ENCODE measurements at regions not wholly inside any gene's neighbourhood (a gene's known extent, or its start where the extent isn't known, plus 50 kb on each side); places are given as distances from the start of the nearest gene placed in this dataset.
"Not testable (repeated sequence)": the region's sequence is repeated elsewhere in the genome, so short reads cannot be mapped to it uniquely, and the experiment has no call there.

GRCh38 chr3:32042867-32043266, 61.3 kb downstream of the ZNF860 start:
- H3K4ac ChIP-seq (ENCODE audit: low read depth, low read length); H3K18ac ChIP-seq (ENCODE audit: low read length); H3K79me1 ChIP-seq (ENCODE audit: low read length); H3K36me3 ChIP-seq (ENCODE audit: control insufficient read depth in 1 of 2, insufficient read depth in 2 of 2, low read length in 2 of 2); H3K4me2 ChIP-seq (ENCODE audit: low read length); H3K4me1 ChIP-seq (ENCODE audit: control insufficient read depth in 1 of 2, insufficient read depth in 2 of 2, low read length in 2 of 2); H2BK120ac ChIP-seq (ENCODE audit: insufficient read depth, low read length, poor library complexity); H3K23ac ChIP-seq (ENCODE audit: low read length); H2BK5ac ChIP-seq (ENCODE audit: low read depth, low read length, poor library complexity); H4K8ac ChIP-seq (ENCODE audit: low read depth, low read length); H2AFZ ChIP-seq (ENCODE audit: insufficient read depth, low read length, poor library complexity); H4K12ac ChIP-seq (ENCODE audit: low read depth, low read length); H2AK5ac ChIP-seq (ENCODE audit: low read length); H4K91ac ChIP-seq (ENCODE audit: low read depth, low read length); H3K27ac ChIP-seq (ENCODE audit: low read depth, low read length); H2BK12ac ChIP-seq (ENCODE audit: low read length); H3K79me2 ChIP-seq (ENCODE audit: control insufficient read depth, insufficient read depth, low read length, poor library complexity); DNase-seq; H3K9me3 ChIP-seq (ENCODE audit: insufficient read depth, low read depth, low read length); H3K14ac ChIP-seq (ENCODE audit: low read length); H3K4me3 ChIP-seq (ENCODE audit: low read depth, low read length); H3K27me3 ChIP-seq (ENCODE audit: insufficient read depth, low read length); H3K9ac ChIP-seq (ENCODE audit: low read length): not testable (repeated sequence)
- WGBS (ENCODE audit: extremely low coverage, insufficient coverage, insufficient read length) = no CpG with 5 or more reads among the region's 6 CpGs

GRCh38 chr3:32045091-32045915, 61.1 kb upstream of the GPD1L start:
- H3K4me1 ChIP-seq (ENCODE audit: control insufficient read depth in 1 of 2, insufficient read depth in 2 of 2, low read length in 2 of 2) = no peaks in the 10 kb centered on the region
- H4K8ac ChIP-seq (ENCODE audit: low read depth, low read length) = no peak overlapping the region
- H3K18ac ChIP-seq (ENCODE audit: low read length) = no peak overlapping the region
- H2BK12ac ChIP-seq (ENCODE audit: low read length) = no peak overlapping the region
- H2AK5ac ChIP-seq (ENCODE audit: low read length) = no peak overlapping the region
- no peaks in the 10 kb centered on the region for H3K27me3 ChIP-seq (ENCODE audit: insufficient read depth, low read length)
- H2BK5ac ChIP-seq (ENCODE audit: low read depth, low read length, poor library complexity) = no peak overlapping the region
- H3K79me2 ChIP-seq (ENCODE audit: control insufficient read depth, insufficient read depth, low read length, poor library complexity) = no peaks in the 10 kb centered on the region
- H3K9ac ChIP-seq (ENCODE audit: low read length) = no peak overlapping the region
- H3K9me3 ChIP-seq (ENCODE audit: insufficient read depth, low read depth, low read length) = no peaks in the 10 kb centered on the region
- no peaks in the 10 kb centered on the region for H3K79me1 ChIP-seq (ENCODE audit: low read length)
- no peak overlapping the region for H3K27ac ChIP-seq (ENCODE audit: low read depth, low read length)
- no CpG with 5 or more reads among the region's 5 CpGs for WGBS (ENCODE audit: extremely low coverage, insufficient coverage, insufficient read length)
- no peak overlapping the region for H3K23ac ChIP-seq (ENCODE audit: low read length)
- no peaks in the 10 kb centered on the region for H3K36me3 ChIP-seq (ENCODE audit: control insufficient read depth in 1 of 2, insufficient read depth in 2 of 2, low read length in 2 of 2)
- H4K91ac ChIP-seq (ENCODE audit: low read depth, low read length) = no peak overlapping the region
- H2AFZ ChIP-seq (ENCODE audit: insufficient read depth, low read length, poor library complexity) = no peak overlapping the region
- H3K4me2 ChIP-seq (ENCODE audit: low read length) = no peak overlapping the region
- no peak overlapping the region for H2BK120ac ChIP-seq (ENCODE audit: insufficient read depth, low read length, poor library complexity)
- no peak overlapping the region for H3K14ac ChIP-seq (ENCODE audit: low read length)
- H3K4me3 ChIP-seq (ENCODE audit: low read depth, low read length) = no peak overlapping the region
- H3K4ac ChIP-seq (ENCODE audit: low read depth, low read length) = no peak overlapping the region
- H4K12ac ChIP-seq (ENCODE audit: low read depth, low read length) = no peak overlapping the region
- no peak for DNase-seq

DNA sequence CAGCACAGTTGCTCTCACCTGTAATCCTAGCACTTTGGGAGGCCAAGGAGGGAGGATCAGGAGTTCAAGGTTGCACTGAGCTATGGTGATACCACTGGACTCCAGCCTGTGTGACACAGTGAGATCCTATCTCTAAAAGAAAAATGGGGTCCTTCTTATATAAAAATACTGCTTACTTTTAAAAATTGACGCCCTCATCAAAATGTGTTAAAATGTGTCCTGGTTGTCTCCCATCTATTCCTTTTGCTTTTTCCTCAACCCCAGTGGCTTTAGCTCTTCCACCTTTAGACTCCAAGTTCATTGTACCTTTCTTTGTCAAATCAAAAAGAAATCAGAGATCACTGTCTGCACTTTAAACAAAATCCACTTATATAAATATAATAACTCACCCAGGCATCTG, 60.3 kb upstream of the GPD1L start:
- WGBS (ENCODE audit: extremely low coverage, insufficient coverage, insufficient read length) = no CpG with 5 or more reads among the region's 1 CpG
- no peak for DNase-seq
- Histone ChIP-seq H3K79me2 (ENCODE audit: control insufficient read depth, insufficient read depth, low read length, poor library complexity) (no peaks in the 10 kb centered on the region), H3K4me2 (ENCODE audit: low read length) (no peak overlapping the region), H2AFZ (ENCODE audit: insufficient read depth, low read length, poor library complexity) (no peak overlapping the region), H3K27ac (ENCODE audit: low read depth, low read length) (no peak overlapping the region), H3K27me3 (ENCODE audit: insufficient read depth, low read length) (no peaks in the 10 kb centered on the region), H2BK5ac (ENCODE audit: low read depth, low read length, poor library complexity) (no peak overlapping the region), H2BK12ac (ENCODE audit: low read length) (no peak overlapping the region), H3K4ac (ENCODE audit: low read depth, low read length) (no peak overlapping the region), H3K4me1 (ENCODE audit: control insufficient read depth in 1 of 2, insufficient read depth in 2 of 2, low read length in 2 of 2) (no peaks in the 10 kb centered on the region), H4K91ac (ENCODE audit: low read depth, low read length) (no peak overlapping the region), H3K9ac (ENCODE audit: low read length) (no peak overlapping the region), H3K36me3 (ENCODE audit: control insufficient read depth in 1 of 2, insufficient read depth in 2 of 2, low read length in 2 of 2) (no peaks in the 10 kb centered on the region), H3K18ac (ENCODE audit: low read length) (no peak overlapping the region), H4K8ac (ENCODE audit: low read depth, low read length) (no peak overlapping the region), H3K4me3 (ENCODE audit: low read depth, low read length) (no peak overlapping the region), H3K23ac (ENCODE audit: low read length) (no peak overlapping the region), H3K14ac (ENCODE audit: low read length) (no peak overlapping the region), H2BK120ac (ENCODE audit: insufficient read depth, low read length, poor library complexity) (no peak overlapping the region), H2AK5ac (ENCODE audit: low read length) (no peak overlapping the region), H3K9me3 (ENCODE audit: insufficient read depth, low read depth, low read length) (no peaks in the 10 kb centered on the region), H3K79me1 (ENCODE audit: low read length) (no peaks in the 10 kb centered on the region), H4K12ac (ENCODE audit: low read depth, low read length) (no peak overlapping the region)

GRCh38 chr3:32048487-32049182, 57.8 kb upstream of the GPD1L start:
- WGBS (ENCODE audit: extremely low coverage, insufficient coverage, insufficient read length) = no CpG with 5 or more reads among the region's 4 CpGs
- Histone ChIP-seq H3K79me1 (ENCODE audit: low read length) (no peaks in the 10 kb centered on the region), H3K4me3 (ENCODE audit: low read depth, low read length) (no peak overlapping the region), H3K9me3 (ENCODE audit: insufficient read depth, low read depth, low read length) (no peaks in the 10 kb centered on the region), H4K91ac (ENCODE audit: low read depth, low read length) (no peak overlapping the region), H3K23ac (ENCODE audit: low read length) (no peak overlapping the region), H2BK12ac (ENCODE audit: low read length) (no peak overlapping the region), H3K4me2 (ENCODE audit: low read length) (no peak overlapping the region), H3K4ac (ENCODE audit: low read depth, low read length) (no peak overlapping the region), H2AFZ (ENCODE audit: insufficient read depth, low read length, poor library complexity) (no peak overlapping the region), H4K8ac (ENCODE audit: low read depth, low read length) (no peak overlapping the region), H2BK5ac (ENCODE audit: low read depth, low read length, poor library complexity) (no peak overlapping the region), H3K27ac (ENCODE audit: low read depth, low read length) (no peak overlapping the region), H3K4me1 (ENCODE audit: control insufficient read depth in 1 of 2, insufficient read depth in 2 of 2, low read length in 2 of 2) (no peaks in the 10 kb centered on the region), H3K14ac (ENCODE audit: low read length) (no peak overlapping the region), H2BK120ac (ENCODE audit: insufficient read depth, low read length, poor library complexity) (no peak overlapping the region), H3K36me3 (ENCODE audit: control insufficient read depth in 1 of 2, insufficient read depth in 2 of 2, low read length in 2 of 2) (no peaks in the 10 kb centered on the region), H2AK5ac (ENCODE audit: low read length) (no peak overlapping the region), H3K79me2 (ENCODE audit: control insufficient read depth, insufficient read depth, low read length, poor library complexity) (no peaks in the 10 kb centered on the region), H3K18ac (ENCODE audit: low read length) (no peak overlapping the region), H3K27me3 (ENCODE audit: insufficient read depth, low read length) (no peaks in the 10 kb centered on the region), H3K9ac (ENCODE audit: low read length) (no peak overlapping the region), H4K12ac (ENCODE audit: low read depth, low read length) (no peak overlapping the region)
- no peak for DNase-seq

All from trophoblast cell (in vitro differentiated cells and primary cell).